ENCODE measurements at regions not wholly inside any gene's neighbourhood (a gene's known extent, or its start where the extent isn't known, plus 50 kb on each side); places are given as distances from the start of the nearest gene placed in this dataset.
"Not testable (repeated sequence)": the region's sequence is repeated elsewhere in the genome, so short reads cannot be mapped to it uniquely, and the experiment has no call there.

DNA sequence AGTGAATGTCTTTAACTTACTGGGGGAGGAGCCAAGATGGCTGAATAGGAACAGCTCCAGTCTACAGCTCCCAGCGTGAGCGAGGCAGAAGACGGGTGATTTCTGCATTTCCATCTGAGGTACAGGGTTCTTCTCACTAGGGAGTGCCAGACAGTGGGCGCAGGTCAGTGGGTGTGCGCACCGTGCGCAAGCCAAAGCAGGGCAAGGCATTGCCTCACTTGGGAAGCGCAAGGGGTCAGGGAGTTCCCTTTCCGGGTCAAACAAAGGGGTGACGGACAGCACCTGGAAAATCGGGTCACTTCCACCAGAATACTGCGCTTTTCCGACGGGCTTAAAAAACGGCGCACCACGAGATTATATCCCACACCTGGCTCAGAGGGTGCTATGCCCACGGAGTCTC, 187.3 kb downstream of the CHIC2 start:
- not testable (repeated sequence) for DNase-seq (ENCODE audit: low spot score)

GRCh38 chr4:53866055-53866454, 198.3 kb downstream of the CHIC2 start:
- no peak for DNase-seq (ENCODE audit: low spot score)

- DNase-seq (ENCODE audit: low spot score), result no peak
Measured at GRCh38 chr4:53865054-53865453, 199.4 kb downstream of the CHIC2 start.

- no peak for DNase-seq (ENCODE audit: low spot score)
Measured at GRCh38 chr4:53863736-53864365, 200.6 kb downstream of the CHIC2 start.

- no peak for DNase-seq (ENCODE audit: low spot score)
Measured at GRCh38 chr4:53863158-53863557, 201.2 kb downstream of the CHIC2 start.

- no peak for DNase-seq (ENCODE audit: low spot score)
Measured at GRCh38 chr4:53861856-53862610, 202.4 kb downstream of the CHIC2 start.

GRCh38 chr4:53859305-53859704, 205.1 kb downstream of the CHIC2 start:
- DNase-seq (ENCODE audit: low spot score), result no peak

DNA sequence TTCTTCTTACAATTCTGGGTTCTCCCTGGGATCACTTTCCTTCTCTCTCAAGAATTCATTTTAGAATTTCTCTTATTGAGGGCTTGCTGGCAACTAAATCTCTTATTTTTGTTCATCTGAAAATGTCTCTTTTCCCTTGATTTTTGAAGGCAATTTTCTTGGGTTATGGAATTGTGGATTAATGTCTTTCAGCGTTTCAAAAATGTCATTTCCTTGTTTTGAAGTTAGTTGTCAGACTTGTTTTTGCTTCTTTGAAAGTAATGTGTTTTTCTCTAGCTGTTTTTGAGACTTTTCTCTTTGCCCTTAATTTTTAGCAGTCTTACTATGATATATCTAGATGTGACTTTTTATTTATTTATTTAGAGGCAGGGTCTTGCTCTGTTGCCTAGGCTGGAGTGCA, 205.7 kb downstream of the CHIC2 start:
- DNase-seq (ENCODE audit: low spot score), result no peak

GRCh38 chr4:53855581-53856250, 208.7 kb downstream of the CHIC2 start:
- DNase-seq (ENCODE audit: low spot score), result no peak

- no peak for DNase-seq (ENCODE audit: low spot score)
Measured at GRCh38 chr4:53854991-53855568, 209.3 kb downstream of the CHIC2 start.

- no peak for DNase-seq (ENCODE audit: low spot score)
Measured at GRCh38 chr4:53852343-53852742, 212.1 kb downstream of the CHIC2 start.

- no peak for DNase-seq (ENCODE audit: low spot score)
Measured at GRCh38 chr4:53847965-53848364, 216.4 kb downstream of the CHIC2 start.

GRCh38 chr4:53844551-53844950, 219.9 kb downstream of the CHIC2 start:
- DNase-seq (ENCODE audit: low spot score), result no peak

DNA sequence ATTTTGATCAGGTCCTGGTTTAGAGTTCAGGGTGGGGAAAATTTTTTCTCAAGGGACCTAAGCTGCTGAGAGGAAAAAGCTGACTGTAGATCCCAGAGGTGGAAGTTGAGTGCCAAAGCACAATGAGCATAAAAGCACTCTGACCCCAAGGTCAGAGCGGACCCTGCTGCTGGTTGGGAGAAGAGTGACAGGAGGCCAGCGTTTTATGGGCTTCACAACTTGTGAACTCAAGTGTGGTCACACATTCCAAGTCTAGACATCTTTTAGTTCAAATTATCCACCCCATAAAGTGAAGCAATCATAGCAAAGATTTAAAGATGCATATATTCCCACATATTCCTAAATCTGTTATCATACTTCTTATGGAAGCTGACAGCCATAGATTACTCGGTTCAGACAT, 220.3 kb downstream of the CHIC2 start:
- no peak for DNase-seq (ENCODE audit: low spot score)

GRCh38 chr4:53841711-53842110, 222.7 kb downstream of the CHIC2 start:
- DNase-seq (ENCODE audit: low spot score), result no peak

DNA sequence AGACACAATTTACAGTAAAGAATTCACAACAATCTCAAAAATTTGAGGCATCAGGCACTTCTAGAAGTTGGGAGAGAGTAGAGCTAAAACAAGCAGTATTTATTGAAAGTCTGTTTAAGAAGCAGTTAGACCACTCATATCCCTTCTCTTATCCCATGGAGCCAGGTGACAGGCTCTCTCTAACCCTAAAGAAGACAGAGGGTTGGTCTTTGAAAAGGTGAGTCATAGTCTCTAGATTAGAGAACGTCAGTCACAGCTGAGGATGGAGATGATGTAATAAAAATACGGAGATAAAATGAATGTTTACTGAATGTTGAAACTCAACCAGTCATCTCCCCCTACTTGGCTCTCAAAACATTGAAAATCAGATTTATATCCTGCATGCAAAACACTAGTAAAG, 223.8 kb downstream of the CHIC2 start:
- no peak for DNase-seq (ENCODE audit: low spot score)

- DNase-seq (ENCODE audit: low spot score), result not testable (repeated sequence)
Measured at GRCh38 chr4:53833302-53834003, 231.0 kb downstream of the CHIC2 start.

DNA sequence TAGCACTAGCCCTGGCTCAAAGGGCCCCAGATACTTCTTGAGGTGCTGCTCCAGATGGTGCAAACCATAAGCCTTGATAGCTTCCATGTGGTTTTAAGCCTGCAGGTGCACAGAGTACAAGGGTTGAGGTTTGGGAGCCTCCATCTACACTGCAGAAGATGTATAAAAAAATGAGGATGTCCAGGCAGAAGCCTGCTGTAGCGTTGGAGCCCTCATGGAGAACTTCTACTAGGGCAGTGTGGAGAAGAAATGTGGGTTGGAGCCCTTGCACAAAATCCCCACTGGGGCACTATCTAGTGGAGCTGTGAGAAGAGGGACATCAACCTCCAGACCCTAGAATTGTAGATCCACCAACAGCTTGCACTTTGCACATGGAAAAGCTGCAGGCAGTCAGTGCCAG, 231.9 kb downstream of the CHIC2 start:
- no peak for DNase-seq (ENCODE audit: low spot score)

DNA sequence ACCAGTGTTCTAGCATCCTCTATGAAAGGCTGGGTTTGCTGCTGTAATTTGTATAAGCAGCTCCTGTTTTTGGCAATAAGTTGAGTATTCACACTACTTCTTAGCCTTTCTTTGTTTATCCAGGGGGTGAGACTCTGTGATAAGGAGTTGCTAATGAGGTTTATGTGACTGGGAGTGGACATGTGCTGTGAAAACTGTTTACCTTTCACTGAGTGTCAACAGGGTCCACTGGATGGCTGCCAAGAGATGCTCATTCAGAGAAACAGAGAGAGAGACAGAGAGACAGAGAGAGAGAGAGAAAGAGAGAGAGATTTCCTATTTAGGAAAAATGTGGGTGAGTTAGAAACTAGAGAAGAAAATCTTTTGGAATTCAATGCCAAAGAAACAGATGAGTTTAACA, 233.9 kb downstream of the CHIC2 start:
- DNase-seq (ENCODE audit: low spot score), result no peak

GRCh38 chr4:53821179-53821851, 230.0 kb upstream of the LNX1 start:
- no peak for DNase-seq (ENCODE audit: low spot score)

GRCh38 chr4:53818104-53818503, 226.8 kb upstream of the LNX1 start:
- no peak for DNase-seq (ENCODE audit: low spot score)

- no peak for DNase-seq (ENCODE audit: low spot score)
Measured at GRCh38 chr4:53816561-53816960, 225.3 kb upstream of the LNX1 start.

Measured in globus pallidus (tissue), 1 donor.